RWPE2 (cell line): ENCODE measurements at regions not wholly inside any gene's neighbourhood (a gene's known extent, or its start where the extent isn't known, plus 50 kb on each side); places are given as distances from the start of the nearest gene placed in this dataset.
"Not testable (repeated sequence)": the region's sequence is repeated elsewhere in the genome, so short reads cannot be mapped to it uniquely, and the experiment has no call there.

Experiments used
- ATAC-seq: fragments of 200-7000 bp; cut with Tn5 transposase; 3 replicates; pipeline ENCODE4 v1.9.1; 2021; ENCODE audit warnings: low read depth
- DNase-seq: peaks from one replicate; pipeline ENCODE4 v3.0.0-alpha.2; 2020; ENCODE audit warnings: low spot score
- H3K27ac ChIP-seq: fragments of 450-650 bp; 2 replicates; pipeline ENCODE4 v1.5.1; 2017; ENCODE audit warnings: mild to moderate bottlenecking; ENCODE audit not compliant: poor library complexity, severe bottlenecking
- H3K27me3 ChIP-seq: fragments of 250-450 bp; sonication (Bioruptor Pico); 2 replicates; pipeline ENCODE4 v1.5.1; 2021; ENCODE audit warnings: mild to moderate bottlenecking, moderate library complexity; ENCODE audit not compliant: insufficient read depth, poor library complexity, severe bottlenecking
- H3K36me3 ChIP-seq: fragments of 250-450 bp; sonication (Bioruptor Pico); 2 replicates; pipeline ENCODE4 v1.5.1; 2020; ENCODE audit warnings: low read depth, mild to moderate bottlenecking, moderate library complexity
- H3K4me1 ChIP-seq: fragments of 250-450 bp; sonication (Bioruptor Pico); 2 replicates; pipeline ENCODE4 v1.5.1; 2021; ENCODE audit warnings: mild to moderate bottlenecking, moderate library complexity; ENCODE audit not compliant: insufficient read depth, poor library complexity, severe bottlenecking
- H3K4me3 ChIP-seq: fragments of 250-450 bp; sonication (Bioruptor Pico); 2 replicates; pipeline ENCODE4 v1.5.1; 2021; ENCODE audit warnings: mild to moderate bottlenecking, moderate library complexity; ENCODE audit not compliant: severe bottlenecking
- H3K9me3 ChIP-seq: fragments of 250-450 bp; sonication (Bioruptor Pico); 2 replicates; pipeline ENCODE4 v1.5.1; 2021; ENCODE audit warnings: mild to moderate bottlenecking, moderate library complexity; ENCODE audit not compliant: severe bottlenecking
- CTCF ChIP-seq: fragments of 450-650 bp; IDR thresholded peaks from one replicate; pipeline ENCODE4 v1.5.1; 2017; ENCODE audit warnings: mild to moderate bottlenecking, moderate library complexity; ENCODE audit not compliant: poor library complexity, severe bottlenecking

- no peak overlapping the region for H3K4me3 ChIP-seq
- H3K4me1 ChIP-seq, result no peaks in the 10 kb centered on the region
- DNase-seq (no peak), ATAC-seq (no peak)
- no peak overlapping the region for H3K27ac ChIP-seq
- no peaks in the 10 kb centered on the region for H3K27me3 ChIP-seq
- no peaks in the 10 kb centered on the region for H3K36me3 ChIP-seq
- TF ChIP-seq CTCF, result no peak
- H3K9me3 ChIP-seq, result no peaks in the 10 kb centered on the region
These were observed 162.2 kb upstream of the SSTR1 start for GRCh38 chr14:38045461-38045860.

DNA sequence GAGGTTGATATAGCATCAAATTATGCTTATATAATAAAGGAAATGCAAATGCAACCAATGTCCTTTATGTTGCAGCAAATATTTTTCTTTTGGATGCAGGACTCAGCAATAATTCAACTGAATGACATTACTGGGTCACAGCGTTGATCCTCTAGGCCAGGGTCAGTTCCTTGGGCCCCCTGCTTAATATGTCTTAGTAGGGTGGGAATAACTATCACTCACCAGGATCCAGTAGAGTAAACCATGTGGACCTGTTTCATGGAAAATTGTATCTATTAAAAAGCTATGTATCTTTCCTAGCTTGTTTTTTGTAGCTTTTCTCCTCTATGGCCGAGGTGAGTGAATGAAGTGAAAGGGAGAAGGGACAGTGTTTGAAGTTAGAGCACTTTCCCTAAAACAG, 161.5 kb upstream of the SSTR1 start:
- no peaks in the 10 kb centered on the region for H3K27me3 ChIP-seq
- no peaks in the 10 kb centered on the region for H3K9me3 ChIP-seq
- no peak overlapping the region for H3K4me3 ChIP-seq
- no peak for DNase-seq
- no peak overlapping the region for H3K27ac ChIP-seq
- no peaks in the 10 kb centered on the region for H3K4me1 ChIP-seq
- ATAC-seq, result no peak
- TF ChIP-seq CTCF, result no peak
- no peaks in the 10 kb centered on the region for H3K36me3 ChIP-seq

DNA sequence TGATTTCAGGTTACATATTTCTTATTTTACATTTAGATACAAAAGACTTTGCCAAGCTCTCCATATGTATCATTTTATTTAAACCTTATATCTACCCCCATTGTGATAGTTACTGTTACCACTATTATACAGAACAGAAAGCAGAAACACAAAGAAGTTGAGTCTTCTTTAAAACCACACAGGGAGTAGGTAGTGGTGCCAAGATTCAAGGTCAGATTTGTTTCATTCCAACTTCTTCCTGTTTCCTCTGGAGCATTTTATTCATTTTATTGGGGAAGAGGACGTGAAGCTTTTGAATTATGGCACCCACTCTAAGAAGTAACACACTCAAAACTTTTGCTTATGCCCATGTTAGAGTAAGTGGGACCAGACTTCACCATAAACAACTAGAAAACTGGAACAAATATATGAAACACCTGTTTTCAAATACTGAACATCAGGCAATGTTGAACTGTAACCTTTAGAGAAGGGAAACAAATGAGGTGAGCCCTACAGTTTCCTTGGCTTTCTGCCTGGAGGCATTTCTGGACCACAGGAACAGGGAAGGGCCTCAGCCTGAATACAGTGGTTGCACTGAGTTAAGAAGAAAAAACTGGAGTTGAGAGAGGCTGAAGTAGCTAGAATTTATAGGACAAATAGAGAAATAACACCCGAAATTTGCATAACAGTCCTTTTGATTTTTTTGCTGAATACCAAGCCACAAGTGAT, 160.4 kb upstream of the SSTR1 start:
- TF ChIP-seq CTCF, result no peak
- H3K27ac ChIP-seq, result no peak overlapping the region
- H3K4me1 ChIP-seq, result no peaks in the 10 kb centered on the region
- no peak overlapping the region for H3K4me3 ChIP-seq
- ATAC-seq (no peak), DNase-seq (no peak)
- H3K27me3 ChIP-seq, result no peaks in the 10 kb centered on the region
- H3K9me3 ChIP-seq, result no peaks in the 10 kb centered on the region
- no peaks in the 10 kb centered on the region for H3K36me3 ChIP-seq

DNA sequence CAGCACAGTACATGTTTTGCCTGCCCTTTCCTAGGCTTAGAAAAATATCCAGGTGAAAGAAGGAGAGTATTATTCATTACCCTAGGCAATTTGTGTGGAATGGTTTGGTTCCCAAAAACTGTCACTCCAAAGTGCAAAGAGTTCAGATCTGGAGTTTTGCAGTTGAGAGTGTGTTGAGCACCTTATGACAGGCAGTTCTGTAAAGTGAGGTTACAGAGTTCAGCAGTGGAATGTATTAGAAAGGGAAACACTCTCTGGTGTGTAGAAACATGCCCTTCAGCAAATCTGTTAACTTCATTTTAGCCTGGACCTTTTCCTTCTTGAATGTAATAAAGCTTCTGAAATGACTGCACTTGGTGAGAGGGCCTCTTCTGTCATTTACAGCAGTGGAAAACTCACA, 154.0 kb upstream of the SSTR1 start:
- Histone ChIP-seq H3K27me3 (no peaks in the 10 kb centered on the region), H3K4me3 (no peak overlapping the region), H3K9me3 (no peaks in the 10 kb centered on the region), H3K27ac (no peak overlapping the region), H3K4me1 (no peaks in the 10 kb centered on the region), H3K36me3 (no peaks in the 10 kb centered on the region)
- DNase-seq (no peak), ATAC-seq (0 out of 3 replicates have a peak, but pooled peaks have one; percentile 25)
- no peak for TF ChIP-seq CTCF

GRCh38 chr14:38056270-38056669, 151.4 kb upstream of the SSTR1 start:
- Histone ChIP-seq H3K4me3 (no peak overlapping the region), H3K27ac (no peak overlapping the region), H3K9me3 (no peaks in the 10 kb centered on the region), H3K36me3 (no peaks in the 10 kb centered on the region), H3K4me1 (no peaks in the 10 kb centered on the region), H3K27me3 (no peaks in the 10 kb centered on the region)
- TF ChIP-seq CTCF, result no peak
- ATAC-seq, result no peak
- no peak for DNase-seq

DNA sequence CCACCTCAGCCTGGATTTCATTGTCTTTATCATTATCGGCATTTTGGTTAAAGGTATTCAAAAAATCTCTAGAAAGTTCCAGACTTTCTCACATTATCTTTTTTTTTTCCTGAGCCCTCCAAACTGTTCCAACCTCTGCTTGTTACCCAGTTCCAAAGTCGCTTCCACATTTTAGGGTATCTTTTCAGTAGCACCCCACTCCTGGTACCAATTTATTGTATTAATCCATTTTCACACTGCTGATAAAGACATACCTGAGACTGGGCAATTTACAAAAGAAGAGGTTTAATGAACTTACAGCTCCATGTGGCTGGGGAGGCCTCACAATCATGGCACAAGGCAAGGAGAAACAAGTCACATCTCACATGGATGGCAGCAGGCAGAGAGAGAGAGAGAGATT, 145.5 kb upstream of the SSTR1 start:
- not testable (repeated sequence) for H3K4me1 ChIP-seq, DNase-seq, ATAC-seq, H3K27me3 ChIP-seq, H3K4me3 ChIP-seq, H3K27ac ChIP-seq, H3K9me3 ChIP-seq, H3K36me3 ChIP-seq
